Neuronal stem cell (in vitro differentiated cells): ENCODE measurements at regions not wholly inside any gene's neighbourhood (a gene's known extent, or its start where the extent isn't known, plus 50 kb on each side); places are given as distances from the start of the nearest gene placed in this dataset.

ENCODE experiments used
- DNase-seq: peaks from one replicate; pipeline ENCODE4 v3.0.0-alpha.2; 2013; ENCODE audit warnings: low spot score
- H2AFZ ChIP-seq: one replicate; pipeline ENCODE4 v1.6.1; 2013; ENCODE audit warnings: mild to moderate bottlenecking, low read length, inconsistent platforms
- H2AK5ac ChIP-seq: 2 replicates; pipeline ENCODE4 v1.6.1; 2013; ENCODE audit warnings: low read depth, mild to moderate bottlenecking, inconsistent platforms, low read length, moderate library complexity, mixed read lengths
- H2BK120ac ChIP-seq: 2 replicates; pipeline ENCODE4 v1.6.1; 2013; ENCODE audit warnings: low read depth, mild to moderate bottlenecking, inconsistent platforms, low read length, moderate library complexity, mixed read lengths
- H2BK12ac ChIP-seq: one replicate; pipeline ENCODE4 v1.6.1; 2013; ENCODE audit warnings: low read length, inconsistent platforms
- H2BK15ac ChIP-seq: 2 replicates; pipeline ENCODE4 v1.6.1; 2013; ENCODE audit warnings: mild to moderate bottlenecking, low read length, inconsistent platforms, mixed read lengths
- H2BK5ac ChIP-seq: one replicate; pipeline ENCODE4 v1.6.1; 2013; ENCODE audit warnings: inconsistent platforms, mild to moderate bottlenecking, low read length, moderate library complexity
- H3K14ac ChIP-seq: one replicate; pipeline ENCODE4 v1.6.1; 2013; ENCODE audit warnings: low read length, inconsistent platforms
- H3K18ac ChIP-seq: 2 replicates; pipeline ENCODE4 v1.6.1; 2013; ENCODE audit warnings: low read length, inconsistent platforms
- H3K23ac ChIP-seq: 2 replicates; pipeline ENCODE4 v1.6.1; 2013; ENCODE audit warnings: low read depth, mild to moderate bottlenecking, mixed read lengths, low read length, inconsistent platforms; ENCODE audit not compliant: poor library complexity
- H3K27ac ChIP-seq: replicated peaks from 3 replicates; pipeline ENCODE4 v1.5.1; 2013; ENCODE audit warnings: low read length, inconsistent platforms
- H3K27me3 ChIP-seq, 3 experiments: 2 replicates each; pipeline ENCODE4 v1.6.1; 2013; ENCODE audit warnings: low read length in 3 of 3, mild to moderate bottlenecking in 2 of 3, inconsistent platforms in 1 of 3, low read depth in 1 of 3, mixed read lengths in 1 of 3, moderate library complexity in 1 of 3; ENCODE audit not compliant: control insufficient read depth in 3 of 3, insufficient read depth in 3 of 3
- H3K36me3 ChIP-seq, 2 donors: replicated peaks in 1 of 2; 2 replicates each; pipeline ENCODE4 v1.6.1; 2013; ENCODE audit warnings: low read length in 2 of 2; ENCODE audit not compliant: control insufficient read depth in 2 of 2, insufficient read depth in 2 of 2
- H3K4ac ChIP-seq: 2 replicates; pipeline ENCODE4 v1.6.1; 2013; ENCODE audit warnings: inconsistent platforms, mild to moderate bottlenecking, low read length, moderate library complexity
- H3K4me1 ChIP-seq, 2 donors: 1 replicate in 1 of 2; 2 replicates in 1 of 2; pipeline ENCODE4 v1.6.1; 2013; ENCODE audit warnings: low read length in 2 of 2, low read depth in 1 of 2; ENCODE audit not compliant: control insufficient read depth in 2 of 2, insufficient read depth in 1 of 2
- H3K4me2 ChIP-seq: one replicate; pipeline ENCODE4 v1.6.1; 2013; ENCODE audit warnings: mild to moderate bottlenecking, low read length, inconsistent platforms; ENCODE audit not compliant: insufficient read depth, poor library complexity, severe bottlenecking
- H3K4me3 ChIP-seq, 2 donors: 2 replicates each; pipeline ENCODE4 v1.5.1; 2013; ENCODE audit warnings: low read length in 2 of 2, mild to moderate bottlenecking in 2 of 2, inconsistent platforms in 1 of 2, moderate library complexity in 1 of 2
- H3K79me1 ChIP-seq: one replicate; pipeline ENCODE4 v1.6.1; 2013; ENCODE audit warnings: low read depth, mild to moderate bottlenecking, inconsistent platforms, low read length, moderate library complexity
- H3K9ac ChIP-seq: one replicate; pipeline ENCODE4 v1.6.1; 2013; ENCODE audit warnings: mild to moderate bottlenecking, low read depth, low read length, inconsistent platforms; ENCODE audit not compliant: poor library complexity
- H3K9me3 ChIP-seq, 2 donors: replicated peaks in 1 of 2; 2 replicates each; pipeline versions ENCODE3 to v1.6.1; 2013; ENCODE audit warnings: low read length in 2 of 2, mild to moderate bottlenecking in 2 of 2, inconsistent platforms in 1 of 2, low read depth in 1 of 2, mixed read lengths in 1 of 2, moderate library complexity in 1 of 2; ENCODE audit not compliant: control insufficient read depth in 2 of 2, insufficient read depth in 1 of 2
- H4K8ac ChIP-seq: one replicate; pipeline ENCODE4 v1.6.1; 2013; ENCODE audit warnings: low read depth, mild to moderate bottlenecking, inconsistent platforms, low read length, moderate library complexity
- H4K91ac ChIP-seq: one replicate; pipeline ENCODE4 v1.6.1; 2013; ENCODE audit warnings: low read length, low read depth, mild to moderate bottlenecking, inconsistent platforms; ENCODE audit not compliant: poor library complexity
- WGBS, 2 donors: extraction: QIAGEN DNeasy Blood & Tissue Kit; methylation state at CpG; one replicate each; pipeline ENCODE4 v1.1.7; 2013; ENCODE audit warnings: missing lambda C conversion rate in 2 of 2, mixed read lengths in 1 of 2; ENCODE audit not compliant: insufficient read length in 2 of 2, insufficient replicate concordance in 1 of 2; ENCODE audit errors: extremely low coverage in 2 of 2; 5-methylcytosine and 5-hydroxymethylcytosine counted together

DNA sequence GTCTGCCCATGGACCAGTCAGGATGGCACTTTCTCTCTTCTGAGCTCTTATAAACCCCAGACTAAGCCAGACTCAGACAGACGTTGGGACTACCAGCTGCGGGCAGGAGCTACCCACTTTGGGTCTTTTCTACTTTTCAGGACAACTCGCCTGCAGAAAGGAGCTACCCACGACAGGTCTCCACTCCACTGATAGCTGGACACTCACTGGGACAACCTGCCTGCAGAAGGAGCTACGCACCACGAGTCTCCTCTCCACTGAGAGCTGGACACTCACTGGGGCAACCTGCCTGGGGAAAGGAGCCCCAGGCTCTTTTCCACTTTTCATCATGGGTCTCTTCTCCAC lies 1440.2 kb upstream of the ACO1 start:
- no peak overlapping the region for H3K27ac ChIP-seq
- H3K4me1 ChIP-seq: no peaks in the 10 kb centered on the region
- no peak overlapping the region for H2BK5ac ChIP-seq
- no peaks in the 10 kb centered on the region for H3K36me3 ChIP-seq
- no peak overlapping the region for H3K14ac ChIP-seq
- no peaks in the 10 kb centered on the region for H3K79me1 ChIP-seq
- WGBS, 2 donors: no CpG with 5 or more reads among the region's 6 CpGs
- H3K9ac ChIP-seq: no peak overlapping the region
- no peak overlapping the region for H2BK12ac ChIP-seq
- H3K4ac ChIP-seq: no peak overlapping the region
- no peaks in the 10 kb centered on the region for H3K27me3 ChIP-seq
- no peak overlapping the region for H4K8ac ChIP-seq
- no peak overlapping the region for H3K18ac ChIP-seq
- no peak overlapping the region for H2BK15ac ChIP-seq
- no peak overlapping the region for H3K4me3 ChIP-seq
- peak overlapping the region; percentile 22 for H2AFZ ChIP-seq
- no peak overlapping the region for H3K23ac ChIP-seq
- no peak overlapping the region for H2AK5ac ChIP-seq
- no peak overlapping the region for H4K91ac ChIP-seq
- no peak for DNase-seq
- H3K9me3 ChIP-seq: no peaks in the 10 kb centered on the region
- H3K4me2 ChIP-seq: no peak overlapping the region
- no peak overlapping the region for H2BK120ac ChIP-seq

DNA sequence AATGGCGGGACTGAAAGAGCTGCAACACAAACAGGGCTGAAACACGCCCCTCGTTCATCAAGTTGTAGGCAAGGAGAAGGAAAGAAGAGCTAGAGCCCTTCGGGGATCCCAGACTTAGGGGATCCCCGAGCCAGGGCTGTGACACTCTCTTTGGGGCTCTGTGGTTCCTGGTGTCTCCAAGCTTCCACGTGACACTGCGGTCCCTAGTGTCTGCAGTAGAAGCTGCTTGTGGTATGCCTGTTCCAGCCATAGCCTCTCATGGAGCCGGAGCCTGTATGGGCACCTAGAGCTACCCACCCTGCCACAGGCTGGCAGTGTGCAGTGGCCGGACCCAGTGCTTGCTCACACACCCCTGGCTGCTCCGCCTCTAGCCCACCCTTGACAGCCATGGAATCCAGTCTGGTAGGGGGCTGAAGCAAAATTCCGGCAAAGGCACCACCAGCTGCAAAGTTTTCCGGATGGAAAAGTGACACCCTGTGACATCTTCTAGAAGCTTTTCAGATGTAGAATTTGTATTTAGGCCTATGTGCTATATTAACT lies 1439.6 kb upstream of the ACO1 start:
- Histone ChIP-seq H3K4ac (no peak overlapping the region), H3K79me1 (no peaks in the 10 kb centered on the region), H2BK5ac (no peak overlapping the region), H2BK15ac (no peak overlapping the region), H3K23ac (no peak overlapping the region), H3K4me1 (no peaks in the 10 kb centered on the region), H4K91ac (no peak overlapping the region), H3K18ac (peak overlapping the region; percentile 89), H2BK12ac (no peak overlapping the region), H2AK5ac (no peak overlapping the region), H3K36me3 (no peaks in the 10 kb centered on the region), H4K8ac (no peak overlapping the region), H3K4me2 (no peak overlapping the region), H2AFZ (peak overlapping the region; percentile 40), H3K27me3 (no peaks in the 10 kb centered on the region), H3K9me3 (no peaks in the 10 kb centered on the region), H3K27ac (no peak overlapping the region), H3K4me3 (no peak overlapping the region), H3K9ac (no peak overlapping the region), H3K14ac (no peak overlapping the region), H2BK120ac (no peak overlapping the region)
- WGBS, 2 donors: no CpG with 5 or more reads among the region's 12 CpGs
- no peak for DNase-seq

GRCh38 chr9:30964332-30964731 lies 1420.1 kb upstream of the ACO1 start:
- no peaks in the 10 kb centered on the region for H3K4me1 ChIP-seq
- no peak overlapping the region for H3K4ac ChIP-seq
- no peak for DNase-seq
- no peak overlapping the region for H3K9ac ChIP-seq
- no peak overlapping the region for H2BK15ac ChIP-seq
- H3K4me2 ChIP-seq: no peak overlapping the region
- H3K36me3 ChIP-seq: no peaks in the 10 kb centered on the region
- H3K14ac ChIP-seq: no peak overlapping the region
- H3K4me3 ChIP-seq: no peak overlapping the region
- peaks cover 0 to 6% of the 10 kb centered on the region in 2 donors for H3K9me3 ChIP-seq
- no peak overlapping the region for H2BK5ac ChIP-seq
- H2AK5ac ChIP-seq: no peak overlapping the region
- no peak overlapping the region for H3K23ac ChIP-seq
- H2BK12ac ChIP-seq: no peak overlapping the region
- H4K91ac ChIP-seq: no peak overlapping the region
- no peaks in the 10 kb centered on the region for H3K27me3 ChIP-seq
- no peaks in the 10 kb centered on the region for H3K79me1 ChIP-seq
- no peak overlapping the region for H2AFZ ChIP-seq
- no peak overlapping the region for H3K18ac ChIP-seq
- no peak overlapping the region for H3K27ac ChIP-seq
- no peak overlapping the region for H4K8ac ChIP-seq
- no peak overlapping the region for H2BK120ac ChIP-seq

GRCh38 chr9:30967476-30967875 lies 1417.0 kb upstream of the ACO1 start:
- Histone ChIP-seq H2BK5ac (no peak overlapping the region), H3K4me1 (no peaks in the 10 kb centered on the region), H3K4me3 (no peak overlapping the region), H2AFZ (peak overlapping the region; percentile 79), H3K36me3 (no peaks in the 10 kb centered on the region), H3K79me1 (no peaks in the 10 kb centered on the region), H3K4me2 (no peak overlapping the region), H3K4ac (no peak overlapping the region), H3K9me3 (peaks cover 0 to 6% of the 10 kb centered on the region in 2 donors), H2AK5ac (no peak overlapping the region), H4K8ac (no peak overlapping the region), H3K27me3 (no peaks in the 10 kb centered on the region), H3K9ac (no peak overlapping the region), H3K27ac (no peak overlapping the region), H2BK15ac (no peak overlapping the region), H2BK12ac (no peak overlapping the region), H3K23ac (no peak overlapping the region), H3K14ac (no peak overlapping the region), H2BK120ac (no peak overlapping the region), H3K18ac (no peak overlapping the region), H4K91ac (no peak overlapping the region)
- DNase-seq: peak; percentile 2
- no CpG with 5 or more reads among the region's 1 CpG for WGBS, 2 donors
